ENCODE measurements at regions not wholly inside any gene's neighbourhood (a gene's known extent, or its start where the extent isn't known, plus 50 kb on each side); places are given as distances from the start of the nearest gene placed in this dataset.

GRCh38 chrX:113529426-113530013 is 688.9 kb upstream of the AMOT start:
- Histone ChIP-seq H3K4me1 (ENCODE audit: control insufficient read depth in 2 of 2, insufficient read depth in 2 of 2, low read length in 2 of 2) (no peaks in the 10 kb centered on the region), H3K36me3 (ENCODE audit: control insufficient read depth in 2 of 3, insufficient read depth in 3 of 3, low read length in 3 of 3) (no peaks in the 10 kb centered on the region), H3K27ac (ENCODE audit: low read depth, low read length) (no peak overlapping the region), H3K4me3 (ENCODE audit: low read length) (no peak overlapping the region), H3K27me3 (ENCODE audit: control insufficient read depth in 2 of 2, insufficient read depth in 2 of 2, low read length in 2 of 2) (no peaks in the 10 kb centered on the region), H3K9me3 (ENCODE audit: control insufficient read depth in 2 of 3, low read length in 3 of 3) (no peaks in the 10 kb centered on the region)
- intact Hi-C loops (cut with micrococcal nuclease) = no loop called here
- ATAC-seq (no peak), DNase-seq (no peak)
- H3K27me3 Mint-ChIP-seq = no peaks in the 10 kb centered on the region
- CTCF ChIA-PET = no interaction called here
- POLR2A ChIA-PET = no interaction called here
- H3K4me3 Mint-ChIP-seq = no peak overlapping the region
- H3K4me1 Mint-ChIP-seq = no peaks in the 10 kb centered on the region
- no peaks in the 10 kb centered on the region for H3K36me3 Mint-ChIP-seq
- H3K9me3 Mint-ChIP-seq = peaks cover 0 to 4% (median 0%) of the 10 kb centered on the region in 11 donors
- no peak overlapping the region for H3K27ac Mint-ChIP-seq

GRCh38 chrX:113522814-113523213 is 682.2 kb upstream of the AMOT start:
- Histone ChIP-seq H3K36me3 (ENCODE audit: control insufficient read depth in 2 of 3, insufficient read depth in 3 of 3, low read length in 3 of 3) (no peaks in the 10 kb centered on the region), H3K27ac (ENCODE audit: low read depth, low read length) (no peak overlapping the region), H3K9me3 (ENCODE audit: control insufficient read depth in 2 of 3, low read length in 3 of 3) (no peaks in the 10 kb centered on the region), H3K4me1 (ENCODE audit: control insufficient read depth in 2 of 2, insufficient read depth in 2 of 2, low read length in 2 of 2) (no peaks in the 10 kb centered on the region), H3K27me3 (ENCODE audit: control insufficient read depth in 2 of 2, insufficient read depth in 2 of 2, low read length in 2 of 2) (no peaks in the 10 kb centered on the region), H3K4me3 (ENCODE audit: low read length) (no peak overlapping the region)
- no peak overlapping the region for H3K4me3 Mint-ChIP-seq
- H3K27ac Mint-ChIP-seq = no peak overlapping the region
- POLR2A ChIA-PET = no interaction called here
- intact Hi-C loops (cut with micrococcal nuclease) = no loop called here
- no peaks in the 10 kb centered on the region for H3K27me3 Mint-ChIP-seq
- no peaks in the 10 kb centered on the region for H3K36me3 Mint-ChIP-seq
- no peaks in the 10 kb centered on the region for H3K4me1 Mint-ChIP-seq
- H3K9me3 Mint-ChIP-seq = peaks cover 0 to 5% (median 0%) of the 10 kb centered on the region in 11 donors
- ATAC-seq = no peak
- CTCF ChIA-PET = no interaction called here
- no peak for DNase-seq

GRCh38 chrX:113514906-113515305 is 674.3 kb upstream of the AMOT start:
- no peak overlapping the region for H3K27ac Mint-ChIP-seq
- Histone ChIP-seq H3K4me3 (ENCODE audit: low read length) (no peak overlapping the region), H3K27ac (ENCODE audit: low read depth, low read length) (no peak overlapping the region), H3K36me3 (ENCODE audit: control insufficient read depth in 2 of 3, insufficient read depth in 3 of 3, low read length in 3 of 3) (no peaks in the 10 kb centered on the region), H3K4me1 (ENCODE audit: control insufficient read depth in 2 of 2, insufficient read depth in 2 of 2, low read length in 2 of 2) (no peaks in the 10 kb centered on the region), H3K9me3 (ENCODE audit: control insufficient read depth in 2 of 3, low read length in 3 of 3) (no peaks in the 10 kb centered on the region), H3K27me3 (ENCODE audit: control insufficient read depth in 2 of 2, insufficient read depth in 2 of 2, low read length in 2 of 2) (no peaks in the 10 kb centered on the region)
- ChIA-PET CTCF (no interaction called here), POLR2A (no interaction called here)
- DNase-seq = no peak
- H3K4me3 Mint-ChIP-seq = no peak overlapping the region
- H3K27me3 Mint-ChIP-seq = no peaks in the 10 kb centered on the region
- H3K4me1 Mint-ChIP-seq = no peaks in the 10 kb centered on the region
- intact Hi-C loops (cut with micrococcal nuclease) = no loop called here
- ATAC-seq = no peak
- no peaks in the 10 kb centered on the region for H3K36me3 Mint-ChIP-seq
- H3K9me3 Mint-ChIP-seq = peaks cover 0 to 9% (median 0%) of the 10 kb centered on the region in 11 donors

- POLR2A ChIA-PET = no interaction called here
- H3K36me3 Mint-ChIP-seq = no peaks in the 10 kb centered on the region
- H3K9me3 Mint-ChIP-seq = peaks cover 0 to 9% (median 0%) of the 10 kb centered on the region in 11 donors
- H3K4me3 Mint-ChIP-seq = no peak overlapping the region
- Histone ChIP-seq H3K27ac (ENCODE audit: low read depth, low read length) (no peak overlapping the region), H3K36me3 (ENCODE audit: control insufficient read depth in 2 of 3, insufficient read depth in 3 of 3, low read length in 3 of 3) (no peaks in the 10 kb centered on the region), H3K27me3 (ENCODE audit: control insufficient read depth in 2 of 2, insufficient read depth in 2 of 2, low read length in 2 of 2) (no peaks in the 10 kb centered on the region), H3K4me1 (ENCODE audit: control insufficient read depth in 2 of 2, insufficient read depth in 2 of 2, low read length in 2 of 2) (no peaks in the 10 kb centered on the region), H3K4me3 (ENCODE audit: low read length) (no peak overlapping the region), H3K9me3 (ENCODE audit: control insufficient read depth in 2 of 3, low read length in 3 of 3) (no peaks in the 10 kb centered on the region)
- ATAC-seq (no peak), DNase-seq (no peak)
- H3K4me1 Mint-ChIP-seq = no peaks in the 10 kb centered on the region
- CTCF ChIA-PET = no interaction called here
- no peak overlapping the region for H3K27ac Mint-ChIP-seq
- no peaks in the 10 kb centered on the region for H3K27me3 Mint-ChIP-seq
- intact Hi-C loops (cut with micrococcal nuclease) = no loop called here
Measured at GRCh38 chrX:113512700-113513395, 672.2 kb upstream of the AMOT start.

- no peaks in the 10 kb centered on the region for H3K36me3 ChIP-seq (ENCODE audit: control insufficient read depth in 2 of 3, insufficient read depth in 3 of 3, low read length in 3 of 3)
- Mint-ChIP-seq H3K36me3 (no peaks in the 10 kb centered on the region), H3K9me3 (peaks cover 0 to 6% (median 0%) of the 10 kb centered on the region in 11 donors), H3K27ac (no peak overlapping the region), H3K4me1 (no peaks in the 10 kb centered on the region), H3K4me3 (no peak overlapping the region), H3K27me3 (no peaks in the 10 kb centered on the region)
- no peak overlapping the region for H3K4me3 ChIP-seq (ENCODE audit: low read length)
- intact Hi-C loops (cut with micrococcal nuclease) = no loop called here
- H3K27me3 ChIP-seq (ENCODE audit: control insufficient read depth in 2 of 2, insufficient read depth in 2 of 2, low read length in 2 of 2) = no peaks in the 10 kb centered on the region
- ATAC-seq (no peak), DNase-seq (no peak)
- H3K4me1 ChIP-seq (ENCODE audit: control insufficient read depth in 2 of 2, insufficient read depth in 2 of 2, low read length in 2 of 2) = no peaks in the 10 kb centered on the region
- POLR2A ChIA-PET = no interaction called here
- CTCF ChIA-PET = no interaction called here
- no peaks in the 10 kb centered on the region for H3K9me3 ChIP-seq (ENCODE audit: control insufficient read depth in 2 of 3, low read length in 3 of 3)
- no peak overlapping the region for H3K27ac ChIP-seq (ENCODE audit: low read depth, low read length)
Measured at GRCh38 chrX:113510586-113510985, 670.0 kb upstream of the AMOT start.

- no peak overlapping the region for H3K4me3 Mint-ChIP-seq
- ChIA-PET POLR2A (no interaction called here), CTCF (no interaction called here)
Measured at GRCh38 chrX:113492895-113493294, 652.3 kb upstream of the AMOT start.

GRCh38 chrX:113473418-113473817 is 632.8 kb upstream of the AMOT start:
- Mint-ChIP-seq H3K36me3 (no peaks in the 10 kb centered on the region), H3K4me3 (no peak overlapping the region), H3K27ac (no peak overlapping the region), H3K27me3 (no peaks in the 10 kb centered on the region), H3K4me1 (no peaks in the 10 kb centered on the region), H3K9me3 (peaks cover 0 to 9% (median 0%) of the 10 kb centered on the region in 11 donors)
- DNase-seq (no peak), ATAC-seq (no peak)
- ChIA-PET POLR2A (no interaction called here), CTCF (no interaction called here)
- intact Hi-C loops (cut with micrococcal nuclease) = no loop called here
- H3K4me3 ChIP-seq (ENCODE audit: low read length) = no peak overlapping the region
- H3K27me3 ChIP-seq (ENCODE audit: control insufficient read depth in 2 of 2, insufficient read depth in 2 of 2, low read length in 2 of 2) = no peaks in the 10 kb centered on the region
- H3K9me3 ChIP-seq (ENCODE audit: control insufficient read depth in 2 of 3, low read length in 3 of 3) = no peaks in the 10 kb centered on the region
- no peaks in the 10 kb centered on the region for H3K36me3 ChIP-seq (ENCODE audit: control insufficient read depth in 2 of 3, insufficient read depth in 3 of 3, low read length in 3 of 3)
- no peak overlapping the region for H3K27ac ChIP-seq (ENCODE audit: low read depth, low read length)
- H3K4me1 ChIP-seq (ENCODE audit: control insufficient read depth in 2 of 2, insufficient read depth in 2 of 2, low read length in 2 of 2) = no peaks in the 10 kb centered on the region

More at GRCh38 chrX:113492895-113493294, 652.3 kb upstream of the AMOT start:
- H3K27me3 ChIP-seq (ENCODE audit: control insufficient read depth in 2 of 2, insufficient read depth in 2 of 2, low read length in 2 of 2) = no peaks in the 10 kb centered on the region
- H3K36me3 ChIP-seq (ENCODE audit: control insufficient read depth in 2 of 3, insufficient read depth in 3 of 3, low read length in 3 of 3) = no peaks in the 10 kb centered on the region
- H3K4me1 ChIP-seq (ENCODE audit: control insufficient read depth in 2 of 2, insufficient read depth in 2 of 2, low read length in 2 of 2) = no peaks in the 10 kb centered on the region
- H3K27ac Mint-ChIP-seq = no peak overlapping the region
- DNase-seq (no peak), ATAC-seq (no peak)
- H3K9me3 ChIP-seq (ENCODE audit: control insufficient read depth in 2 of 3, low read length in 3 of 3) = no peaks in the 10 kb centered on the region
- peaks cover 0 to 15% (median 3%) of the 10 kb centered on the region in 11 donors for H3K9me3 Mint-ChIP-seq
- H3K36me3 Mint-ChIP-seq = no peaks in the 10 kb centered on the region
- intact Hi-C loops (cut with micrococcal nuclease) = no loop called here
- H3K4me1 Mint-ChIP-seq = no peaks in the 10 kb centered on the region
- no peaks in the 10 kb centered on the region for H3K27me3 Mint-ChIP-seq
- H3K27ac ChIP-seq (ENCODE audit: low read depth, low read length) = no peak overlapping the region
- no peak overlapping the region for H3K4me3 ChIP-seq (ENCODE audit: low read length)
